Activated CD4-positive, alpha-beta T cell treated with anti-CD3 and anti-CD28 coated beads, Interleukin-2, Interleukin-6, amounts not matched to agents 100 ng/mL and 50 ng/mL, durations not matched to agents 16 hours and 8 hours (primary cell): ENCODE measurements at regions not wholly inside any gene's neighbourhood (a gene's known extent, or its start where the extent isn't known, plus 50 kb on each side); places are given as distances from the start of the nearest gene placed in this dataset.
"Not testable (repeated sequence)": the region's sequence is repeated elsewhere in the genome, so short reads cannot be mapped to it uniquely, and the experiment has no call there.

Experiments used
- DNase-seq: peaks from one replicate; pipeline ENCODE4 v3.0.0-alpha.2; 2020

- DNase-seq = no peak
Observed at GRCh38 chr5:124932791-124933600, 186.6 kb upstream of the ZNF608 start.

GRCh38 chr5:124935065-124935464 lies 188.6 kb upstream of the ZNF608 start:
- peak; percentile 58 for DNase-seq

GRCh38 chr5:124936626-124936933 lies 190.1 kb upstream of the ZNF608 start:
- DNase-seq = no peak

GRCh38 chr5:124941051-124942049 lies 194.9 kb upstream of the ZNF608 start:
- no peak for DNase-seq

- no peak for DNase-seq
Observed at GRCh38 chr5:124948062-124948753, 201.8 kb upstream of the ZNF608 start.

GRCh38 chr5:124948754-124949275 lies 202.4 kb upstream of the ZNF608 start:
- DNase-seq = no peak

GRCh38 chr5:124949862-124950261 lies 203.4 kb upstream of the ZNF608 start:
- no peak for DNase-seq

GRCh38 chr5:124951105-124951504 lies 204.7 kb upstream of the ZNF608 start:
- DNase-seq = no peak

- no peak for DNase-seq
Observed at GRCh38 chr5:124951661-124952060, 205.2 kb upstream of the ZNF608 start.

GRCh38 chr5:124952079-124952478 lies 205.6 kb upstream of the ZNF608 start:
- DNase-seq = peak; percentile 31

- DNase-seq = no peak
Observed at GRCh38 chr5:124952566-124952965, 206.1 kb upstream of the ZNF608 start.

- DNase-seq = no peak
Observed at GRCh38 chr5:124954784-124955183, 208.3 kb upstream of the ZNF608 start.

- DNase-seq = no peak
Observed at GRCh38 chr5:124956471-124957029, 210.1 kb upstream of the ZNF608 start.

- no peak for DNase-seq
Observed at GRCh38 chr5:124957063-124957462, 210.6 kb upstream of the ZNF608 start.

- no peak for DNase-seq
Observed at GRCh38 chr5:124960266-124960665, 213.8 kb upstream of the ZNF608 start.

GRCh38 chr5:124961521-124961920 lies 215.1 kb upstream of the ZNF608 start:
- DNase-seq = no peak

GRCh38 chr5:124962111-124962510 lies 215.7 kb upstream of the ZNF608 start:
- DNase-seq = no peak

- DNase-seq = no peak
Observed at GRCh38 chr5:124962735-124963134, 216.3 kb upstream of the ZNF608 start.

GRCh38 chr5:124963236-124963919 lies 216.9 kb upstream of the ZNF608 start:
- no peak for DNase-seq

GRCh38 chr5:124966741-124967140 lies 220.3 kb upstream of the ZNF608 start:
- DNase-seq = not testable (repeated sequence)

- not testable (repeated sequence) for DNase-seq
Observed at GRCh38 chr5:124970381-124970780, 223.9 kb upstream of the ZNF608 start.

- DNase-seq = no peak
Observed at GRCh38 chr5:124972703-124973102, 226.3 kb upstream of the ZNF608 start.
